SW480 (cell line): ENCODE measurements at regions not wholly inside any gene's neighbourhood (a gene's known extent, or its start where the extent isn't known, plus 50 kb on each side); places are given as distances from the start of the nearest gene placed in this dataset.
A peak's percentile ranks its signal among the peaks of the same experiment; 100 is the strongest.

ENCODE experiments used
- DNase-seq: peaks from one replicate; pipeline ENCODE4 v3.0.0-alpha.2; 2016; ENCODE audit warnings: low spot score

DNA sequence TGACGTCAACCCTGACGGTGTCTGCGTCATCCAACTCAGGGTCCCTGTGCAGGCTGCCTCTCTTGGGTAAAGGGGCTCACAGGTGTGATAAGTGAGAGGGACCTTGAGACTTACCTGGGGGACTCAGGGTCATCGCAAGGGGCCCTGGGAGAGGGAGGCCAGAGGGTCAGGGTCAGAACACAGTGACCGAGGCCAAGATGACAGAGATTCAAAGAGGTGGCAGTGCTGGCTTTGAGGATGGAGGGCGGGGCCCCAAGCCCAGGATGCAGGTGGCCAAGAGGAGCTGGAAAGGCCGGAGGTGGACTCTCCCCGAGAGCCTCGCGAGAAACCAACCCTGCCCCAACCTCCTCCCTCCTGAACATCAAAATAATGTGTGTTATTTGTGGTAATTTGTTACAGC, 165.2 kb upstream of the PPP2R2D start:
- no peak for DNase-seq

DNA sequence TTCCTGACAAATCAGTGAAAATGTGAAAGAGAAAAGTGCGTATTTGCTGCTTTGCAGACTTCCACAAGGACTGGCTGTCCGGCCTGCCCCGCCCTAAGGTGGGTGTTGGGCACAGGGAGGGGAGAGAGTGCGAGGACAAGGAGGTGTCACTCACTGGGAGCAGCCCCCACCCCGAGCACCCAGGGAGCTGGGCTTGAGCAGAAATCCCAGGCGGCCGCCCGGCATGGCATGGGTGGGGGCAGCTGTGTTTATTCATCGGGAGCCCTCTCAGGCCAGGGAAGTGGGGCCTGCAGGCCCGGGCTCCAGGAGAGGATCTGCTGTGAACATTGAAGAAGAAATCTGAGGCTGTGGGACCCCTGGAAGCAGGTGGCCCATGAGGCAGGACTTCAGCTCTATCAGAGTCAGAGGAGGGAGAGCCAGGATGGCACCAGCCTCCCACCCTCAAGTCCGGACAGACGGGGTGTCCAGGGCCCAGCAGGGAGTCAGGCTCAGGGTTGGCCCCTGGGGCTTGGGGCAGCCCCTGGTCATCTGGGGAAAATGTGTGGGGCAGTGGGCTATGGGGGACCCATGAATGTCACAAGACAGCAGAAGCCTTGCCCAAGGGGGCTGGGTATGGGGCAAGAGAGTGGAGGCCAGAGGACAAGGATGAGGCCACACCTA, 164.4 kb upstream of the PPP2R2D start:
- no peak for DNase-seq

DNA sequence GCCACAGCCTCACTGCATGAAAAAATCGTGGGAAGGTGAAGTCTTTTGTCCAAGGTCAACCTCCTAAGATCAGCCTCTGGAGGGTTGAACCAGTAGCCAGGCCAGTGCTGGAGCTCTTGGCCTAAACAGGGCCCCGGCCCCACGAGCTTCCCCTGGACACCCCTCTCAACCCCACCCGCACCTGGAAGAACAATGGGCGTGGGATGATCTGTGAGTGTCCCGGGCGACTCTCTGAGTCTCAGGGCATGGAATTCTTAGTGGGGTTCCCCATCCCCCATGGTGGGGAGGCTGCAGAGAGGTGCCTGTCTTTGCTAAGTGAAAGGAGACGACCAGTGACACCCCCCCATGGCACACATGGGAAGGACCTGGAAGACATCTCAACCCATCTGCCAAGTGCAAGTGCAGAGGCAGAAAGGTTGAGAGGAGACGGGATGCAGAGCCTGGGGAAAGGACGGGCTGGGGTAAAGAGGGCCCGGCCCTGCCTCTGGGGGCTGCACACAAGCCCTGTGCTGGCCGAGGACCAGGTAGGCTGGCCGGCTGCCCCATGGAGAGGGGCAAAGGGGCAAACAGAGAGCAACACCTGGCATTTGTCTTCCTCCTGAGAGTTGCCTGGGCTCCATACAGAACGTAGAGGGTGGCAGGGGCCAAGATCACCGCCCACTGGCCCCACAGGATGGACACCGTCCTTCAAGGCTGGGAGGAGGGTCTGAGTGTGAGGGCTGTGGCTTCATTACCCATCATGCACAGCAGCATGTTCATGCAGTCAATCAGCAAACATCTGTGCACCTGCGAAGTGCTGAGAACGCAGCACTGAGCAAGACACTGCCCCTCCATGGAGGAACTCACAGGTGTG, 163.0 kb upstream of the PPP2R2D start:
- DNase-seq, result no peak

DNA sequence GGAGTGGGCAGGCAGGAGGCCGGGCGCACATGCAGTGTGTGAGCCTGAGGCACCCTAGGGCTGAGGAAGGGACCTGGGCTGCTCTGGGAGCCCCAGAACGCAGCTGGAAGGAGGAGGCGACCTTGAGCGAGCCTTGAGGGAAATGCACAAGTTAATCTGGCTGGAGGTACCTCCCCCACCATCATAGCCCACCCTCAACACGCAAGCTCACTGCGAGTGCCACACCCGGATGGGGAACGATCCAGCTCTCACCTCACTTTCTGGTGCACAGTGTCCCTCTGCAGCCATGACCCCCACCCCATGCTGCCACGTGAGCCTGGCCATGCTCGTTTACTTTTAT, 162.4 kb upstream of the PPP2R2D start:
- no peak for DNase-seq

DNA sequence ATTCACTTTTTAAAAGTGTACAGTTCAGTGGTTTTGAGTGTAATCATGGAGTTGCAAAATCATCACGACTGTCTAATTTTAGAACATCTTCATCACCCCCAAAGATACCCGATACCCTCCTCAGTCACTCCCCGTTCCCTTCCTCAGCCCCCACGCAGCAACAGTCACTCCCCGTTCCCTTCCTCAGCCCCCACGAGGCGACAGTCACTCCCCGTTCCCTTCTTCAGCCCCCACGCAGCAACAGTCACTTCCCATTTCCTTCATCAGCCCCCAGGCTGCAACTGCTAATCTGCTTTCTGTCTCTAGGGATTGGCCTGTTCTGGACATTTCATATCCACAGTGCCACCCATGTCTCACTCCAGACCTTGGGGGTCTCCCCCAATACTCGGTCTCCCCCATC, 161.6 kb upstream of the PPP2R2D start:
- no peak for DNase-seq

DNA sequence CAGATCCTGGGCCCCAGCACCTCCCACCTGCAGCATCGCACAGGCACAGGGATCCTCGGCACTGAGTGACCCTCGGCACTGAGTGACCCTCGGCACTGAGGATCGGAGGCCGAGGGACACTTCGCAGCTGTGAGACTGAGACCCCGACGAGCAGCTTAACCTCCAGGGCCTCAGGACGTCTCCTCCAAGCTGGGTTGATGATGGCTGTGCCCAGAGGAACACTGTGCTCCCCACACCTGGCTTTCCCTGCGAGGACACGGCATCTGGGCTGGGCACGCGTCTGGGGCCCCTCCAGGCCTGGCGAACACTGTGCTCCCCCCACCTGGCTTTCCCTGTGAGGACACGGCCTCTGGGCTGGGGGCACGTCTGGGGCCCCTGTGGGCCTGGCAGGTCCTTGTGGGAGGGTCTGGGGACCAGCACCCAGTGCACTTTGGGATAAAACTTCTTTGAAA, 158.3 kb upstream of the PPP2R2D start:
- no peak for DNase-seq

DNA sequence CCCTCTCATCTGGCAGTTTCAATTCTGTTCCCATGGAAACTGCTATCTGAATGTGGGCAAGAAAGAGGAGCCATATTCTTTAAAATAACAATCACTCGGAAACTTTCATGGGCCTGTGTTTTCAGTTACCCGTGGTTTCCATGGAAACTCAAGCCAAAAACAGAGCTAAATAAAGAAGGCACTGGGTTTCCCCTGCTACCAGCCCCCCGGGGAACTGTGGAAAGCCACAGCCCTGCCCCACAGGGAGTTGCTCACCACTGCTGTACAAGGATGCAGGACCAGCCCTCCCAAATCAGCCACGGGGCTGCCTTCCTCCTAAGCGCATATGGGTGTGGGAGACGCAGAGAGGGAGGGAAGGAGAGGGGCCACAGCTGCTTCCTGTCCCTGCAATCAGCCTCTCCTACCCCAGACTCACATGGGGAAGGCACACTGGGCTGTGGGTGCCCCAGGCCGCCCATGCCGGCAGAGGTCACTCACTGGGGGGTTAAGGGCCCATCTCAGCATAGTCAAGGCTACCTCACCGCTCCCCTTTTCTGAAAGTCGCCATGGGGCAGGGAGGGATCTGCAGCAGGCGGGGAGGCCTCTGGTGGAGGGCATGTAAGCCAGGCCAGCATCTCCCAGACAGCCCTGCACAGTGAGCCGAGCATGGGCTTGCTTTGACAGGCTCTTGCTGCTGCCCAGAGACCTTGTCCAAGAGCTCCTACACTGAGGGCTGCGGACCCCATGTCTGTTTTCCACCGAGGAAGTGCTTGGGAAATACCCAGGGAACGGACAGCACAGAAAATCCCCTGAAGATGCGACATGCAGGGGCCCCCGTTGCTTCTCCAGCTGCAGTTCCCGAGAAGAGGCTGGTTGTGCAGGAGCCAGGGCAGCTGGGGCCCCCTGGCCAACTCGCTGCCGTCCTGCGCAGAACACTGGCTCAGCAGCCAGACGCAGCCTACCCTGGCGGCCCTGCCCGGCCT, 157.3 kb upstream of the PPP2R2D start:
- no peak for DNase-seq

DNA sequence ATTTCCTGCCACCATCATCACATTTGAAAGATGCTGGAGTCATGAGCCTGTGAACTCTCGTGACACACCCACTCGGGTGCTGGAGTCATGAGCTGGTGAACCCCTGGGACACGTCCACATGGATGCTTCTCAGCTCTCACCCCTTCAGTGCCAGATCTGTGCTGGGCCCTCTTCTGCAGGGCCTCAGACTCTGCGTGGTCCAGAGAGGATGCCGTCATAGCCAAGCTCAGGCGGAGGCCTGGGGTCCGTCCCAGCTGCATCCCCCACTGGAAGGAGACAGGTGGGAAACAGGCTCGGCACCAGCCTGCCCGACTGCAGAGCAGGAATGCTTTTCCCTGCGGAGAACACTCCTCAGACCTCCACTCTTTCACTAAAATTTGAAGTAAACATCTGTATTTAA, 156.5 kb upstream of the PPP2R2D start:
- no peak for DNase-seq

DNA sequence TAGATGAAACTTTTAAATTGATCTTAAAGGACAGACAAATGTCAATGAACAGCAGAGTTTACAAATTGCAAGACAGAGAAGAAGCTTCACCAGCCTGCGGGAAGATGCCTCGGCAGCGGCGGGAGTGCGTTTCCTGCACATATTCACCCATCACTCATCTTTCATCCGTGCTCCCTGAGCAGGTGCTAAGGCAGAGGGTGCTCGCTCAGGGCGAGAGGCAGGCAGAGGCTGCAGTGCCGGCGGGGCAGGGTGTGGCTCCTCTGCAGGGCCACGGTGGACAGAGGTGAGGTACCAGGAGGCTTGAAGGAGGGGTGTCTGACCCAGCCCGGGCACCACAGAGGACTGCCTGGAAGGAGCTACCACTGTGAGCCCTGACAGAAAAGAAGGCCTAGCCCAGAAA, 155.2 kb upstream of the PPP2R2D start:
- DNase-seq, result no peak

DNA sequence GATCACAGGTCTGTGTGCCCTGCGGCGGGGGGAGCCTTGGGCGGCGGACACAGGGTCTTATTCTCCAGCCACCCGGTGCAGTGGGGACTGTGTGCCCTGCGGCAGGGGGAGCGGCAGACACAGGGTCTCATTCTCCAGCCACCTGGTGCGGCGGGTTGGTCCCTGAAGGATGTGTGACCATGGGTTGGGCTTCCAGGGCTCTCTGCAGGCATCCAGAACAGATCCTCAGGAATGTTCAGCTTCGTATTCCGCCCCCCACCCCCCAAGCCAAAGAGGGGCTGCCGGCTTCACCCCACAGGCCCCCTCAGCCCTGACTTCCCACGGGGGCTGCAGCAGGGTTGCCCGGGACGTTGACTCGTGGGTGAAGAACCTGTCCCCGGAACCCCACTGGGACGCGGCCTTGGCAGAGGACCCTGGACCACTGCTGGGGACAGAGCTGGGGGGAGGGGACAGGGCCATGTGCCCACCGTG, 154.5 kb upstream of the PPP2R2D start:
- DNase-seq, result no peak

DNA sequence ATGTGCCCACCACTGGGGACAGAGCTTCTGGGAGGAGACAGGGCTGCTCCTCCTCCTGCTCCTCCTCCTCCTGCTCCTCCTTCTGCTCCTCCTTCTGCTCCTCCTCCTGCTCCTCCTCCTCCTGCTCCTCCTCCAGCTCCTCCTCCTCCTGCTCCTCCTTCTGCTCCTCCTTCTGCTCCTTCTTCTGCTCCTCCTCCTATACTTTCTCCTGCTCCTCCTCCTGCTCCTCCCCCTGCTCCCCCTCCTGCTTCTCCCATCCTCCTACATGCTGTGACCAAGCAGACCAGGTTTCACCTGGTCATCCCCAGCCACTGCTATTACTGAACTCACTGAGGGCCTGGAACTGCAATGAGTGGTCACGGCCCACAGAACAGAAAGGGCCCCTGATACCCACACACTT, 154.0 kb upstream of the PPP2R2D start:
- peak; percentile 7 for DNase-seq

DNA sequence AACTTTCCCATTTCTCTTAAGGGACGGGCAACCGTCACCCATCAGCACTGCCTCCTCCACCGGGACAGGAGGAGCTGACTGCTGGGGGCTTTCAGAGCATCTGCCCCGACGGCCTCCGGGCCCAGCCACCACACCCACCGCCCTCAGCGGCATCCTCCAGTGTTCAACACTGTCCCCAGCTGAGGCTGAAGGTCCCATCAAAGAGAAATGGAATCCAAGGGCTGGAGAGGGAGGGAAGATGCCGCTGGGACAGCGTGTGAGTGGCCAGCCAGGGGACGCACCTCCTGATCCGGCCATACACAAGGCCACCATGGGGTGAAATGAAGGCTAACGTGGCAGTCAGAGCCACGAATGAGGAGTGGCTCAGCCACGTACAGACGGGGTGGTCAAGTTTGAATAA, 153.6 kb upstream of the PPP2R2D start:
- no peak for DNase-seq

DNA sequence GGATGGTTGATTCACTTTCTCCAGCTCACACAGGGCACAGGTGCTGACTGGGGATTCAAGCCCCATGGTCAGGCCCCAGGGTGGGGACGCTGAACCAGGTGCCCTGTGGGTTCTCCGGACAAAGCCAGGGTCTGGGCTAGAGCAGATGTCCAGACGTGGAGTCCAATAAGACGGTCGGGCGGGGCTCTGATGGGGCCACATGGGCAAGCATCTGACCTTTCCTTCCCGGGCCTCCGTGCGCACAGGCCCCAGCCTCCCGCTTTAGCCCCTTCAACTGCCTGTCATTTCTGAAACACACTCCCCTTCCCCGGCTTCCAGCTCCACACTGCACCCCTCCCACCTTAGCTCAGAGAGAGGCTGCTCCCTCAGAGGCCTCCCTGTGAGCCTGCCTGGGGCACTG, 153.0 kb upstream of the PPP2R2D start:
- DNase-seq, result no peak

DNA sequence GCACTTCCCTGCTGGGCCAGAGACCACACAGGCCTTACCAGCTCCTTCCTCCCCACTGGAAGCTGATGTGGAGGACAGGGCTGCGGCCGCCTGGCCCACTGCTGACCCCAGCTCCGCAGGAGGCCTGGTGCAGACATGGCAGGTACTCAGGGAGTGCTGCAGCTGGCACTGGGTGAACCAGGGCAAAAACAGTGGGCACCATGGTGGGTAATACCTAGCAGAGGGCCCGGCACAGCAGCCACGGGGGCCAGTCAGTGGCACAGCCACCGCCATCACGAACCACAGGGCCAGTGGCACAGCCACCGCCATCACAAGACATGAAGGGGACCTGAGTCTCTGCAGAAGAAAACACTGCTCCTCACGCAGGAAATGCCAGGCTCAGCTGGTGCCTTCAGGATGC, 152.6 kb upstream of the PPP2R2D start:
- no peak for DNase-seq

DNA sequence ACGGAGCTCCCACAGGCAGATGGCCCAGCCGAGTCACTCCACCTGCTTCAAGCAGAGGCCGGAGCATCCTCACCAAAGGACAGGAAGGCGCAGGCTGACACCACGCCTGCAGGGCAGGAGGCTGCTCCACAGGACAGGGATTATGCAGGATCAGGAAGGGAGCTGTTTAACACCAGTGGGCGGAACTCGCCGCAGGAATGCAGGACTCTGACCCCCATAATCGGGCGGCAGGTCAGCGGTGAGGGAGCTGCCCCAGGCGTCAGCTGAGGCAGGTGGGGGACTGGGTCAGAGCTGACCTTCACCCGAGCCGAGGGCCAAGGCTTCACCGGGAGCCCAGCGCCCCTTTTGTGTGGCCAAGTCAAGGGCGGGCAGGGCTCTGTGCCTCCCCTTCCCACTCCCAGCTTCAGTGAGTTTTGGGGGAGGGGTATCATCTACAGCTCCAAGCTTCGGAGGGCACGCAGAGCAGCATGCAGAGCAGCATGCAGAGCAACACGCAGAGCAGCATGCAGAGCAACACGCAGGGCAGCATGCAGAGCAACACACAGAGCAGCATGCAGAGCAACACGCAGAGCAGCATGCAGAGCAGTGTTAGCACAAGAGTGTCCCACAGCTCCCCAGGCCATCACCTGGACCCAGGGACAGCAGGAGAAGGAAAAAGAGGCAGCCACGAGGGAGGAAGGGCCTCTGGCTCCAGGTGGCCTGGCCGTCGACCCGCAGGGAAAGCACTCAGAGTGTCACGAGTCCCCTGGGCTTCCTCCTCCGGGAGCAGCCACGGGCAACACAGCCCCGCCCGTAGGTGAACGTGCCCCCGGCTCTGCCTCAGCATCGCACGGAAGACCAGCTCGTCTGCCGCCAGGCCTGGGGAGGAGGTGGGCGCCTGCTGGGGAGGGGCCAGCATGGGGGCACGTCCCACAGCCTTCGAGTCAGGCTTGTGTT, 151.7 kb upstream of the PPP2R2D start:
- DNase-seq, result peak; percentile 70

DNA sequence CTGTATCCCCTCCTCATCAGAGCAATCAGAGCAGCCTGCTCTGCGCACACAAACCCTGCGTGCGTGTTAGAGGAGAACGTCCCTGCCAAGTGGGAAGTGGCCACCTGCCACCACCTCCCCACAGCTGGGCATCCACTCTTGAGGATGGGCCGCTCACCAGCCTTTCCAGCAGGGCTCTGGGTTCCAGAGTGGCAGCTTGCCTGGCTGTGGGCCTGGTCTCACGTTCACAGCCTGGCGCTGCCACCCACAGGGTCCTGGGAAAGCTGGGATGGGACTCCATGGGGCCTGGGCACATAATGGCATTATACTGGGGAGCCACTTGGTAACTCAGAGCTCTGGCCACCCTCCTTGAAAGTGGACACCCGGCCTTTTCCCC, 151.1 kb upstream of the PPP2R2D start:
- no peak for DNase-seq

DNA sequence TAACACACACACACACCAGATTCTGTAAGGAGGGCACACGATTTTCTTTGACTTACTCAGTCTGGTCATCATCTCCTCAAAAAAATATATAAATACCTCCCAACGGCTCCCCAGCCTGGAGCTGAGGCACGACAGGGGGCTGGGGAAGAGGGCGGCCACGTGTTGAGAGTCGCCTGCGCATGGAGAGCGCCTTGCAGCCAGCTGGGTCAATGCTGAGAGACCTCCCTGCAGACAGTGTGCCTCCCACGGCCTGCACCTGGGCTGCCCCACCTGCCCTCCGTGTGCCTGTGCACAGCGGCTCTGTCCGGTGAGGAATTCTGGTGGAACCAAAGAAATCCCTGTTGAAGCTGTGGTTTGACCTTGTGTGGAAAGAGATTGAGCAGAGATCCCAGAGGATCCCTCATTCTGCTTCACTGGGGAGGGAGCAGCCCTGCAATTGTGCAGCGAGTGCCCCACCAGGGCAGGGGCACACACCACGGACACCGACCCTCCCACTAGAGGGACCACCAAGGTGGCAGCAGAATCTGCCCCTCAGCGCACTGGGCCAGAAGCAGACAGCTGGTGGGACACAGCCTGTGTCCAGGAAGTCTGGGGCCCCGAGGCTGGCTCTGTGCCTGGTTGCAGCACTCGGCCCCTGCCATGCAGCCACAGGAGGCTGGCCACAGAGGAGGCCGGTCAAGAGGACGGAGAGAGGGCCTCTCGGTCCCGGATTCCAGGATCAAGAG, 150.5 kb upstream of the PPP2R2D start:
- DNase-seq, result no peak

DNA sequence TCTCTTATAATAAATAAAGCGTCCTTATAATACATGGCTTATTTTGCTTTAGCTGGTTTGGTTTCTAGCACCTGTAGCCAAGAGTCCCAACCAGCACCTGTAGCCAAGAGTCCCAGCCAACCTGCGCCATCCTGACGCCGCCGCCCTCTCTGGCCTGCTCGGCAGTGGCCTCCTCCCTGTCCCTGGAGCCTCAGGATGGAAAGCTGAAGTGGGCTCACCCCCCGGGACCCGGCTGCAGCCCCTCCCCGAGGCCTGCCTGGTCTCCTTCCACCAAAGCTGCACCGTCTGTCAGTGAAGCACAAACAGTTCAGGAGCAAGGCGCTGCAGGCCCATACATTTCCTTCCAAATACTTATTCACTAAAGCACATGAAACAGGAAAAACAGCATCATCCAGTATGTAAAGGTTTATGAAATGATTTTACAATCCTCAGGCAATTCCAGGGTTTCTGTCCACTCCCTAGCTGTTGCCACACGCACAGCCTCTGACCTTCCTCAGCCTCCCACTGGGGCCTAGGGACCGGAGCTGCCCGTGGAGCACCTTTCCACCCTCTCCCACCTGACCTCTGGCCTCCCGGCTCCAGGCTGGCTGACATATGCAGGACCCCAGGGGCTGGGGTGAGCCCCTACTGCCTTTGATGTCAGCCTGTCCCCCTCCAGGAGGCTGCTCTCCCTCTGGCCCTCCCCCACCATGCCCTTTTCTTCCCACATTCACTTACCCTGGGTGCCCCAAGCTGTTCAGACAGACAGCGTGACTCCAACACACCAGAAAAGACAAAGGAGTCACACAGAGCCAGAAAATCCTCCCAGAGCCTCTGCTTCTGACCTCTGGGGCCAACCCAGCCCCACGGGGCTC, 149.6 kb upstream of the PPP2R2D start:
- DNase-seq, result no peak

DNA sequence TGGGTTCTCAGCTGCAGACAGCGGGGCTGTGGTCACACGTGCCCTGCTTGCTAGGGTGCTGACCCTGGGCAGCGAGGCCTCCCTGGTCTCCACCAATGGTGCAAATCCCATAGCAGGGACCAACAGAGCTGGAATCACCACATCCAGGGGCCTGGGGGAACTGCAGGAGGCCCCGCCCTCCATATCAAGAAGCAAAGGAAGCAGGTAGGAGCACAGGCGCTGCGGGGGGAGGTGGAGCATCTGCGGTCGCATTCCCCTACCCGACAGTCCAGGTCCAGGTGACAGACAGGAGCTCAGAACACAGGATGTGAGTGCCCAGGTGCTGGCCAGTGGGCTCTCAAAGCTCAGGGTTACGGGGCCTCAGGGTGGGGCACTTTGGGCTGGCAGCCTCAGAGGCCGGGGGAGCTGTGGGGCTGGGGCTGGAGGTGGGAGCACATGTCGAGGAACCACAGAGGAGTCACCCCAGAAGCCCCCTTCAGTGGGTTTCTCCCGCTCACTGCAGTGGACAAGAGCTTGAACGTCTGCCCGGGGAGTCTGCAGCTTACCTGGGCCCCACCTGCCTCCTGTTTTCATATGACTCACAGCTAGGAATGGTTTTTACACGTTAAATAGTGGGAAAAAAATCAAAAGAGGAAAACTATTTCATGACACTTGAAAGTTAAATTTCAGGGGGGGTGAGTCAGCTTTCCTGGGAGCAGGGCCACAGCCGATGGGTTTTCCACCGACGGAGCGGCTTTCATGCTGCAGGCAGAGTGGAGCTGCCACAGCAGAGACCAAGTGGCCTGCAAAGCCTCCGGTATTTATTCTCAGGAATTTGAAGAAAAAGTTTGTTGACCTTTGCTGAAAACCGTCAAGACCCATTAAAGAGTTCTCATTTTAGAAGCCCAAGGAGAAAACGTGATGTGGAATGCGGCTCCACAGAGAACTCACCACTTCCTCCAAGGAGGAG, 148.7 kb upstream of the PPP2R2D start:
- peak; percentile 33 for DNase-seq
